Hepatocyte (in vitro differentiated cells): ENCODE measurements at regions not wholly inside any gene's neighbourhood (a gene's known extent, or its start where the extent isn't known, plus 50 kb on each side); places are given as distances from the start of the nearest gene placed in this dataset.

Experiments
- EZH2 ChIP-seq: fragments of 200-600 bp; sonication (generic); IDR thresholded peaks from 2 replicates; pipeline ENCODE4 v1.6.1; 2016; ENCODE audit warnings: antibody characterized with exemption, mild to moderate bottlenecking, borderline replicate concordance
- TF ChIP-seq, protein P1 (sequence below): fragments of 200-600 bp; sonication (generic); IDR thresholded peaks from 2 replicates; pipeline ENCODE4 v1.5.1; 2016; ENCODE audit warnings: antibody characterized with exemption, mild to moderate bottlenecking; ENCODE audit not compliant: poor library complexity

GRCh38 chr2:22801970-22802369 lies 583.0 kb upstream of the KLHL29 start:
- no peak for TF ChIP-seq EZH2
- TF ChIP-seq, protein P1, sequence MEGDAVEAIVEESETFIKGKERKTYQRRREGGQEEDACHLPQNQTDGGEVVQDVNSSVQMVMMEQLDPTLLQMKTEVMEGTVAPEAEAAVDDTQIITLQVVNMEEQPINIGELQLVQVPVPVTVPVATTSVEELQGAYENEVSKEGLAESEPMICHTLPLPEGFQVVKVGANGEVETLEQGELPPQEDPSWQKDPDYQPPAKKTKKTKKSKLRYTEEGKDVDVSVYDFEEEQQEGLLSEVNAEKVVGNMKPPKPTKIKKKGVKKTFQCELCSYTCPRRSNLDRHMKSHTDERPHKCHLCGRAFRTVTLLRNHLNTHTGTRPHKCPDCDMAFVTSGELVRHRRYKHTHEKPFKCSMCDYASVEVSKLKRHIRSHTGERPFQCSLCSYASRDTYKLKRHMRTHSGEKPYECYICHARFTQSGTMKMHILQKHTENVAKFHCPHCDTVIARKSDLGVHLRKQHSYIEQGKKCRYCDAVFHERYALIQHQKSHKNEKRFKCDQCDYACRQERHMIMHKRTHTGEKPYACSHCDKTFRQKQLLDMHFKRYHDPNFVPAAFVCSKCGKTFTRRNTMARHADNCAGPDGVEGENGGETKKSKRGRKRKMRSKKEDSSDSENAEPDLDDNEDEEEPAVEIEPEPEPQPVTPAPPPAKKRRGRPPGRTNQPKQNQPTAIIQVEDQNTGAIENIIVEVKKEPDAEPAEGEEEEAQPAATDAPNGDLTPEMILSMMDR = no peak
